ENCODE measurements at regions not wholly inside any gene's neighbourhood (a gene's known extent, or its start where the extent isn't known, plus 50 kb on each side); places are given as distances from the start of the nearest gene placed in this dataset.

- ATAC-seq (ENCODE audit: low FRiP score) (no peak), DNase-seq (ENCODE audit: low spot score) (no peak)
- TF ChIP-seq CTCF (IDR thresholded peaks at IDR 0.05) = no peak
These were observed 78.4 kb upstream of the RORA start for GRCh38 chr15:61307474-61307873.

GRCh38 chr15:61301701-61302100 lies 72.6 kb upstream of the RORA start:
- no peak for DNase-seq (ENCODE audit: low spot score)
- TF ChIP-seq CTCF (IDR thresholded peaks at IDR 0.05) = no peak
- ATAC-seq (ENCODE audit: low FRiP score) = no peak

- no peak for TF ChIP-seq CTCF (IDR thresholded peaks at IDR 0.05)
- peak; percentile 85 for ATAC-seq (ENCODE audit: low FRiP score)
- no peak for DNase-seq (ENCODE audit: low spot score)
These were observed 70.1 kb upstream of the RORA start for GRCh38 chr15:61299075-61299763.

- TF ChIP-seq CTCF (IDR thresholded peaks at IDR 0.05) = no peak
- DNase-seq (ENCODE audit: low spot score) = no peak
- no peak for ATAC-seq (ENCODE audit: low FRiP score)
These were observed 66.1 kb upstream of the RORA start for GRCh38 chr15:61295239-61295638.

- ATAC-seq (ENCODE audit: low FRiP score) = no peak
- DNase-seq (ENCODE audit: low spot score) = no peak
- no peak for TF ChIP-seq CTCF (IDR thresholded peaks at IDR 0.05)
These were observed 53.6 kb upstream of the RORA start for GRCh38 chr15:61282661-61283060.

GRCh38 chr15:61281328-61281727 lies 52.2 kb upstream of the RORA start:
- DNase-seq (ENCODE audit: low spot score) (no peak), ATAC-seq (ENCODE audit: low FRiP score) (no peak)
- TF ChIP-seq CTCF (IDR thresholded peaks at IDR 0.05) = no peak
